IPS-NIHi11 (cell line): ENCODE measurements at regions not wholly inside any gene's neighbourhood (a gene's known extent, or its start where the extent isn't known, plus 50 kb on each side); places are given as distances from the start of the nearest gene placed in this dataset.

Experiments used
- DNase-seq: peaks from one replicate; pipeline ENCODE4 v3.0.0; 2012; ENCODE audit warnings: mixed read lengths, low spot score

GRCh38 chr16:7093511-7093910, 239.1 kb upstream of the RBFOX1 start:
- DNase-seq, result no peak

- DNase-seq, result no peak
These were observed 242.0 kb upstream of the RBFOX1 start for GRCh38 chr16:7090628-7091115.

DNA sequence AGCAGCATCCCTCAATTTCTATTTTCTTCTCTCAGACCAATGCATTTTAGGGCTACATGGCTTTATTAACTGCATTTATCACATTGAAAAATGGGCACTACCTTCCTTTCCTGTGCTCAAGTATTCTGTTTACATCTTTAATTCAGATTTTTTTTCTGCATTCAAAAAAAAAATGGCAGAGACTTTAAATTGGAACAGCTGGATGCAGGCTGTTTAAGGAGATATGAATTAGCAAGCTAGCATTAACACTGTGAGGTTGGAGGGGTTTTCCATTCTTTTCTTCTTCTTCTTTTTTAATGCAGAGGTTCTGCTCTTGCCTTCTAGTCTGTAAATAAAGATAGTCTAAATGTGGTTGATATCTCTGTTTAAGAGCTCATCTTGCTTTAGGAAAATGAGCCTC, 242.9 kb upstream of the RBFOX1 start:
- DNase-seq, result no peak

DNA sequence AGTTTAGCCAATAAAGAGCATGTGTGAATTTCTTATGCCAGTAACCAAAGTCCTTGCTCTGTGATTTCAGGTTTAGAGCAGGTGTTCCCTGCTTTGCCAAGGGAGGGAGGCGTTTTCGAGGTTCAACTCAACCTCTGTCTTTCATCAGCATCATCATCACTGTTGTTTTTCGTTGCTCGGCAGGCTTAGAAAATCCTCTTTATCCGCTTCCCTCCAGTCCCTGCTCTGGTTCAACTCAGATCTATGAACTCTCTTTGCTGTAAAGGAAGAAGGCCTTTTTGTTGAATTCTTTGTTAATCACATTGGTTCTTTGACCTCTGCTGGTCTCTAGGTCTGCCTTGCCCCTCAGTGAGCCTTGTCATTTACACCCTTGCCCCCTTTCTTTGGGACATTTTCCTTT, 243.9 kb upstream of the RBFOX1 start:
- DNase-seq, result no peak

GRCh38 chr16:7086822-7087616, 245.6 kb upstream of the RBFOX1 start:
- peak; percentile 54 for DNase-seq

- DNase-seq, result no peak
These were observed 246.9 kb upstream of the RBFOX1 start for GRCh38 chr16:7085776-7086175.

GRCh38 chr16:7083096-7083495, 249.5 kb upstream of the RBFOX1 start:
- DNase-seq, result no peak

DNA sequence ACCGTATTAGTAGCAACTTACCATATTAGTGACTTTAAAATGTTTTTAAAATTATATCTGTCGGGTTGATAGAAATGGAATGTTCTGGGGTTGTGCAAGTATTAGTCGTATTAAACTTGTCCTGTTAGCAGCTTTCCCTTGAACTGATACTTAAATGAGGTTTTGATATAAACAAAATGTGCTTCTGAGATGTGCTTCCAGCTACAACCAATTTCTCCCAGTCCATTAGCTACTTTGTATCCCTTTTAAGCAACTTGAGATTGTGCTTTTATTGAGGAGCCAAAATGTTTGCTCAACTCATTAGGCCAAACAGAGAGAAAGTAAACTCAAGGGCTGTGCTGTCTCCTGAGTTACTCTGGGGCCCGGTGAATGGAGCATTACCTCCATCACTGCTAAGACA, 255.0 kb upstream of the RBFOX1 start:
- DNase-seq, result no peak

GRCh38 chr16:7074715-7075114, 257.9 kb upstream of the RBFOX1 start:
- DNase-seq, result no peak

- DNase-seq, result no peak
These were observed 275.2 kb upstream of the RBFOX1 start for GRCh38 chr16:7057458-7057857.

- no peak for DNase-seq
These were observed 277.2 kb upstream of the RBFOX1 start for GRCh38 chr16:7055443-7055842.

GRCh38 chr16:7051591-7052349, 280.9 kb upstream of the RBFOX1 start:
- no peak for DNase-seq

- DNase-seq, result no peak
These were observed 288.3 kb upstream of the RBFOX1 start for GRCh38 chr16:7044331-7044730.

DNA sequence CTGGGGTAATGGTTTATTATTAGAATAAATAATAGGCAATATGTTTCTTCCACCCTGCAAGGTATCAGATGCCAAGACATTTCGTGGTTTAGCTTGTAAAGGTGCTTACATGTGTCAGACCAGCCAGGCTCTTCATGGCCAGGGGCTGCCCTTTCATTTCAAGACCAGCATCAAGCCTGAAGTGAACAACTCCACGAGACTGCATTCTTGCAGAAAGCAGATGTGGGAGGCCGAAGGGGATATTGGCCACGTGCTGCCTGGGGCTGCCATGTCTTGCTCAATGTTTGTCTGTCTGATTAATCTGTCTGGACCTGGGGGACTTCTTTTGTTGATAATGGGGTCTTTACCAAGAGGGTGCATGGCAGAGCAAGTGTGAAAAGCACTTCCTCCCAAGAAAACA, 294.2 kb upstream of the RBFOX1 start:
- no peak for DNase-seq

GRCh38 chr16:7037495-7037894, 295.1 kb upstream of the RBFOX1 start:
- DNase-seq, result no peak

DNA sequence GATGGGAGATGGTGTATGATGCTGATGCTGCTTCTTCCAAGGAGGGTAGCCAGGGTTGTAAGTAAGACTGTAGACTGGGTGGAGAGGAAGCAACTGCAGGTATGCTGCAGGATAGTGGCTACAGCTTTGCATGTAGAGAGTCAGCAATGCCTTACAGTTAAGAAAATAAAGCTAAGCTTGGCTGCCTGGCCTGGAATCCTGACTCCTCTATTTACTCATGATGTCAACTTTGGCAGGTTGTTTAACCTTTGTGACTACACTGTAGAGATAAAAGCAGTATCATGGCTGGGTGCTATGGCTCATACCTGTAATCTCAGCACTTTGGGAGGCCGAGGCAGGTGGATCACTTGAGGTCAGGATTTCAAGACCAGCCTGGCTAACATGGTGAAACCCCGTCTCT, 301.6 kb upstream of the RBFOX1 start:
- DNase-seq, result no peak

GRCh38 chr16:7027401-7027800, 305.2 kb upstream of the RBFOX1 start:
- DNase-seq, result no peak

- DNase-seq, result no peak
These were observed 306.0 kb upstream of the RBFOX1 start for GRCh38 chr16:7026639-7027038.

DNA sequence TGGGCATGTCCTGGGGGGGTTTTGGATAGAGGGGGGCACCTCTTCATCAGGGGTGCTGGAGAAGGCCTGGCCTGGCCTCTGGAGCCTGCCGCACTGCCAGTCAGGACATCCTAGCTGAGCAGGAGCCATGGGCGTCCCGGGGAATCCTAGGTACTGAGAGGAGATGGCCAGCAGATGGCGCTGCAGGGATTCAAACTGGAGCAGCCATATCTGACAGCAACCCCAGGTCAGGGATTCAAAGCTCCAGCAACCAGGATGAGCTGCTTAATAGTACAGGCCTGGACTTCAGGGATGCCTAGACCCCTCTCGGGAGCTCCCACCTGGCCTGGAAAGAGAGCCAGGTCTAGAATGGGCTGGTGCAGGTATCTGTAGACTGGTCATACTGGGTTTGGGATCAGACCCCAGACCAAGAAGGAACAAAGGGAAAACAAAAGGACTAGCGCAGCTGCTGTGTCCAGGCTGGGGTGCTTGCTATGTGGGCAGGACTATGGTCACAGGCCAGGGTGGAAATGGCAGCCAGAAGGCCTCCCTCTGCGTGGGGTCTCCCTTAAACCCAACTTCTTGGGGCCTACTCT, 306.9 kb upstream of the RBFOX1 start:
- DNase-seq, result peak; percentile 83

DNA sequence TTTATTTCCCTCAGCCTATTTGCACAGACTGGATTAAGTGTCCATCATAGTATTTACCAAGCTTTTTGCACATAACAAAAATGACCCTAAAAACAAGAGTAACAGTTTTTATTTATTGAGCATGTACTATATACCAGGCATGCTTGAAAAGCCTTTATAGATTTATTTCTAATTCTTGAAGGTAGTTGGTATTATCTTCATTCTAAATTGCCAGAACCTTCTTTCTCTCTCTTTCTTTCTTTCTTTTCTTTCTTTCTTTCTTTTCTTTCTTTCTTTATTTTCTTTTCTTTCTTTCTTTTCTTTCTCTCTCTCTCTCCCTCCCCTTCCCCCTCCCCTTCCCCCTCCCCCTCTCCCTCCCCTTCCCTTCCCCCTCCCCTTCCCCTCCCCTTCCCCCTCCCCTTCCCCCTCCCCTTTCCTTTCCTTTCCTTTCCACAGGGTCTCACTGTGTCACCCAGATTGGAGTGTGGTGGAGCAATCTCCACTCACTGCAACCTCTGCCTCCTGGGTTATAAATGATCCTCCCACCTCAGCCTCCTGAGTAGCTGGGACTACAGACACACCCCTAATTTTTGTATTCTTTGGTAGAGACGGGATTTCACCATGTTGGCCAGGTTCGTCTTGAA, 310.9 kb upstream of the RBFOX1 start:
- no peak for DNase-seq

- DNase-seq, result no peak
These were observed 315.5 kb upstream of the RBFOX1 start for GRCh38 chr16:7017006-7017662.

GRCh38 chr16:7014756-7015155, 317.9 kb upstream of the RBFOX1 start:
- DNase-seq, result no peak
